DOHH2 (cell line): ENCODE measurements at regions not wholly inside any gene's neighbourhood (a gene's known extent, or its start where the extent isn't known, plus 50 kb on each side); places are given as distances from the start of the nearest gene placed in this dataset.

Source experiments
- CTCF ChIP-seq: fragments of 200-600 bp; sonication (generic); IDR thresholded peaks from one replicate; pipeline ENCODE4 v1.5.1; 2014; ENCODE audit warnings: antibody characterized with exemption, mild to moderate bottlenecking, low read depth, low read length; ENCODE audit not compliant: poor library complexity, severe bottlenecking
- EZH2phosphoT487 ChIP-seq: fragments of 200-600 bp; sonication (generic); IDR thresholded peaks from 2 replicates; pipeline ENCODE4 v1.6.1; 2017; ENCODE audit warnings: borderline replicate concordance, mild to moderate bottlenecking, antibody characterized with exemption, low read length, moderate library complexity, mixed read lengths

GRCh38 chr10:109765838-109766237 is 157.5 kb downstream of the XPNPEP1 start:
- no peak for TF ChIP-seq CTCF
- TF ChIP-seq EZH2phosphoT487, result no peak
